CD4-positive, alpha-beta T cell (primary cell): ENCODE measurements at regions not wholly inside any gene's neighbourhood (a gene's known extent, or its start where the extent isn't known, plus 50 kb on each side); places are given as distances from the start of the nearest gene placed in this dataset.

Experiments
- ATAC-seq: fragments of 200-7000 bp; cut with Tn5 transposase; one replicate; pipeline ENCODE4 v1.10.0; 2022; ENCODE audit warnings: mild to moderate bottlenecking; ENCODE audit not compliant: poor library complexity
- CTCF ChIA-PET: fragments of 350-600 bp; sonication (Branson Sonifier 250); formaldehyde crosslinking; loops from one replicate; lab custom pipeline; 2021; ENCODE audit warnings: antibody characterized with exemption, inconsistent platforms; lab: Charles Lee
- POLR2A ChIA-PET: fragments of 350-600 bp; sonication (Branson Sonifier 250); formaldehyde crosslinking; loops from one replicate; lab custom pipeline; 2021; ENCODE audit warnings: antibody characterized with exemption, inconsistent platforms; lab: Charles Lee
- DNase-seq, 14 experiments: peaks; one replicate each; pipeline ENCODE4 v3.0.0-alpha.2; 2013 to 2020; ENCODE audit warnings: mixed read lengths in 2 of 14
- H3K27ac ChIP-seq, 2 donors: one replicate each; pipeline versions ENCODE4 v1.5.1 to v1.7.0; 2013; ENCODE audit warnings: low read length in 2 of 2, low read depth in 1 of 2, mild to moderate bottlenecking in 1 of 2
- H3K27me3 ChIP-seq, 2 experiments: 1 replicate in 1 of 2; 2 replicates in 1 of 2; pipeline versions ENCODE4 v1.6.1 to v1.7.0; 2013; ENCODE audit warnings: low read length in 2 of 2, control low read depth in 1 of 2, mild to moderate bottlenecking in 1 of 2, moderate library complexity in 1 of 2; ENCODE audit not compliant: insufficient read depth in 2 of 2, control insufficient read depth in 1 of 2
- H3K36me3 ChIP-seq: one replicate; pipeline ENCODE4 v1.6.1; 2013; ENCODE audit warnings: low read length, control low read depth; ENCODE audit not compliant: insufficient read depth
- H3K4me1 ChIP-seq: one replicate; pipeline ENCODE4 v1.6.1; 2013; ENCODE audit warnings: low read length, control low read depth; ENCODE audit not compliant: insufficient read depth
- H3K4me3 ChIP-seq: one replicate; pipeline ENCODE4 v1.5.1; 2013; ENCODE audit warnings: mild to moderate bottlenecking, low read length, moderate library complexity
- H3K9me3 ChIP-seq, 2 experiments: 1 replicate in 1 of 2; 2 replicates in 1 of 2; pipeline versions ENCODE4 v1.6.1 to v1.7.0; 2013; ENCODE audit warnings: low read length in 2 of 2, mild to moderate bottlenecking in 2 of 2, control low read depth in 1 of 2, moderate library complexity in 1 of 2; ENCODE audit not compliant: control insufficient read depth in 1 of 2, insufficient read depth in 1 of 2
- H3K27ac Mint-ChIP-seq: one replicate; pipeline ENCODE4 v1.8.0; 2020; ENCODE audit warnings: mixed read lengths
- H3K27me3 Mint-ChIP-seq: one replicate; pipeline ENCODE4 v1.8.0; 2021; ENCODE audit warnings: mixed read lengths
- H3K36me3 Mint-ChIP-seq: one replicate; pipeline ENCODE4 v1.8.0; 2021; ENCODE audit warnings: low read depth, mixed read lengths
- H3K4me1 Mint-ChIP-seq: one replicate; pipeline ENCODE4 v1.8.0; 2021; ENCODE audit warnings: low read depth, mixed read lengths
- H3K4me3 Mint-ChIP-seq: one replicate; pipeline ENCODE4 v1.8.0; 2020; ENCODE audit warnings: mild to moderate bottlenecking, mixed read lengths
- H3K9me3 Mint-ChIP-seq: one replicate; pipeline ENCODE4 v1.8.0; 2020; ENCODE audit warnings: mixed read lengths
- CTCF ChIP-seq: fragments of 200-600 bp; IDR thresholded peaks from one replicate; pipeline ENCODE4 v1.8.0; 2022; ENCODE audit warnings: antibody characterized with exemption, mild to moderate bottlenecking
- intact Hi-C, 2 experiments: fragments of 100-400 bp; cut with DNase I in 1 of 2; cut with micrococcal nuclease in 1 of 2; formaldehyde crosslinking; loops; one replicate each; pipeline versions ENCODE4 v1.15.1 to v1.9.0; 2023 to 2025; cut with DNase I, micrococcal nuclease

GRCh38 chr3:101104321-101104720 is 111.1 kb upstream of the ABI3BP start:
- no peak overlapping the region for H3K27ac Mint-ChIP-seq
- DNase-seq (no peak), ATAC-seq (no peak)
- ChIA-PET POLR2A (no interaction called here), CTCF (no interaction called here)
- Histone ChIP-seq H3K27me3 (no peaks in the 10 kb centered on the region), H3K36me3 (no peaks in the 10 kb centered on the region), H3K4me3 (no peak overlapping the region), H3K4me1 (no peaks in the 10 kb centered on the region), H3K27ac (no peak overlapping the region), H3K9me3 (peaks cover 0 to 8% of the 10 kb centered on the region in 2 experiments)
- H3K9me3 Mint-ChIP-seq: peaks cover 6% of the 10 kb centered on the region
- H3K36me3 Mint-ChIP-seq: no peaks in the 10 kb centered on the region
- intact Hi-C loops: no loop called here
- H3K4me3 Mint-ChIP-seq: no peak overlapping the region
- H3K4me1 Mint-ChIP-seq: no peaks in the 10 kb centered on the region
- peaks cover 51% of the 10 kb centered on the region for H3K27me3 Mint-ChIP-seq
- no peak for TF ChIP-seq CTCF

- Histone ChIP-seq H3K27ac (no peak overlapping the region), H3K9me3 (no peaks in the 10 kb centered on the region), H3K4me1 (no peaks in the 10 kb centered on the region), H3K36me3 (no peaks in the 10 kb centered on the region), H3K27me3 (no peaks in the 10 kb centered on the region), H3K4me3 (no peak overlapping the region)
- TF ChIP-seq CTCF: no peak
- Mint-ChIP-seq H3K27me3 (peaks cover 55% of the 10 kb centered on the region), H3K27ac (no peak overlapping the region), H3K4me3 (no peak overlapping the region), H3K36me3 (no peaks in the 10 kb centered on the region), H3K4me1 (no peaks in the 10 kb centered on the region), H3K9me3 (peaks cover 5% of the 10 kb centered on the region)
- ATAC-seq: no peak
- no peak for DNase-seq
- ChIA-PET CTCF (no interaction called here), POLR2A (no interaction called here)
- intact Hi-C loops: no loop called here
These were observed 109.6 kb upstream of the ABI3BP start for GRCh38 chr3:101102678-101103296.

- H3K4me1 Mint-ChIP-seq: no peaks in the 10 kb centered on the region
- H3K36me3 Mint-ChIP-seq: no peaks in the 10 kb centered on the region
- Histone ChIP-seq H3K9me3 (no peaks in the 10 kb centered on the region), H3K4me1 (no peaks in the 10 kb centered on the region), H3K36me3 (no peaks in the 10 kb centered on the region), H3K4me3 (no peak overlapping the region), H3K27me3 (no peaks in the 10 kb centered on the region), H3K27ac (no peak overlapping the region)
- H3K27ac Mint-ChIP-seq: no peak overlapping the region
- ChIA-PET POLR2A (no interaction called here), CTCF (no interaction called here)
- H3K4me3 Mint-ChIP-seq: no peak overlapping the region
- intact Hi-C loops: no loop called here
- DNase-seq (no peak), ATAC-seq (no peak)
- no peaks in the 10 kb centered on the region for H3K9me3 Mint-ChIP-seq
- peaks cover 44% of the 10 kb centered on the region for H3K27me3 Mint-ChIP-seq
- no peak for TF ChIP-seq CTCF
These were observed 107.3 kb upstream of the ABI3BP start for GRCh38 chr3:101100361-101101009.
